SK-N-SH treated with all-trans-retinoic acid at 6 μM for 48 hours (cell line): ENCODE measurements at regions not wholly inside any gene's neighbourhood (a gene's known extent, or its start where the extent isn't known, plus 50 kb on each side); places are given as distances from the start of the nearest gene placed in this dataset.

Experiments
- ATAC-seq: fragments of 200-7000 bp; cut with Tn5 transposase; 3 replicates; pipeline ENCODE4 v1.9.1; 2020; ENCODE audit warnings: mild to moderate bottlenecking, moderate library complexity
- ARNTL ChIP-seq: fragments of 450-650 bp; formaldehyde crosslinking; IDR thresholded peaks from 2 replicates; pipeline ENCODE4 v1.5.0; 2020; ENCODE audit warnings: low read depth, mild to moderate bottlenecking, moderate library complexity, borderline replicate concordance
- BACH2 ChIP-seq: fragments of 250-450 bp; sonication (Bioruptor Pico); IDR thresholded peaks from 2 replicates; pipeline ENCODE4 v1.9.0; 2021; ENCODE audit warnings: mild to moderate bottlenecking, borderline replicate concordance
- CSDC2 ChIP-seq: fragments of 250-450 bp; sonication (Bioruptor Pico); IDR thresholded peaks from 2 replicates; pipeline ENCODE4 v1.5.0; 2020; ENCODE audit warnings: mild to moderate bottlenecking, moderate library complexity
- CSRNP3 ChIP-seq: fragments of 250-450 bp; sonication (Bioruptor Pico); IDR thresholded peaks from 2 replicates; pipeline ENCODE4 v1.5.1; 2021; ENCODE audit warnings: mild to moderate bottlenecking, moderate library complexity
- ESRRG ChIP-seq: fragments of 250-450 bp; sonication (Bioruptor Pico); IDR thresholded peaks from 2 replicates; pipeline ENCODE4 v1.6.1; 2021; ENCODE audit warnings: mild to moderate bottlenecking
- GLIS3 ChIP-seq: fragments of 250-450 bp; sonication (Bioruptor Pico); IDR thresholded peaks from 2 replicates; pipeline ENCODE4 v1.5.0; 2020; ENCODE audit warnings: mild to moderate bottlenecking, moderate library complexity
- ISL1 ChIP-seq: fragments of 250-450 bp; sonication (Bioruptor Pico); IDR thresholded peaks from 2 replicates; pipeline ENCODE4 v2.1.2; 2022; ENCODE audit warnings: mild to moderate bottlenecking, moderate library complexity
- OSR1 ChIP-seq: fragments of 250-450 bp; sonication (Bioruptor Pico); IDR thresholded peaks from 2 replicates; pipeline ENCODE4 v1.8.0; 2022; ENCODE audit warnings: moderate library complexity, mild to moderate bottlenecking, inconsistent platforms
- PATZ1 ChIP-seq: fragments of 250-450 bp; sonication (Bioruptor Pico); IDR thresholded peaks from 2 replicates; pipeline ENCODE4 v1.8.0; 2020; ENCODE audit warnings: mild to moderate bottlenecking, moderate library complexity, borderline replicate concordance
- POU6F1 ChIP-seq: fragments of 250-450 bp; sonication (Bioruptor Pico); IDR thresholded peaks from 2 replicates; pipeline ENCODE4 v1.8.0; 2021; ENCODE audit warnings: low read depth, mild to moderate bottlenecking, moderate library complexity, borderline replicate concordance
- PPARA ChIP-seq: fragments of 250-450 bp; sonication (Bioruptor Pico); IDR thresholded peaks from 2 replicates; pipeline ENCODE4 v1.5.0; 2020; ENCODE audit warnings: mild to moderate bottlenecking, borderline replicate concordance
- RARB ChIP-seq: fragments of 250-450 bp; sonication (Bioruptor Pico); IDR thresholded peaks from 2 replicates; pipeline ENCODE4 v1.8.0; 2021; ENCODE audit warnings: mild to moderate bottlenecking, moderate library complexity
- SNAI2 ChIP-seq: fragments of 250-450 bp; sonication (Bioruptor Pico); IDR thresholded peaks from 2 replicates; pipeline ENCODE4 v1.5.0; 2020; ENCODE audit warnings: mild to moderate bottlenecking, moderate library complexity
- TCF4 ChIP-seq: fragments of 250-450 bp; sonication (Bioruptor Pico); IDR thresholded peaks from 2 replicates; pipeline ENCODE4 v1.8.0; 2021; ENCODE audit warnings: mild to moderate bottlenecking, moderate library complexity, borderline replicate concordance
- TSHZ2 ChIP-seq: fragments of 250-450 bp; sonication (Bioruptor Pico); IDR thresholded peaks from 2 replicates; pipeline ENCODE4 v1.5.0; 2020; ENCODE audit warnings: mild to moderate bottlenecking, moderate library complexity
- ZFP3 ChIP-seq: fragments of 250-450 bp; sonication (Bioruptor Pico); IDR thresholded peaks from 2 replicates; pipeline ENCODE4 v1.5.0; 2020; ENCODE audit warnings: mild to moderate bottlenecking, moderate library complexity
- ZFP30 ChIP-seq: fragments of 450-650 bp; formaldehyde crosslinking; IDR thresholded peaks from 2 replicates; pipeline ENCODE4 v1.5.0; 2022; ENCODE audit warnings: mild to moderate bottlenecking, moderate library complexity
- ZNF565 ChIP-seq: fragments of 450-650 bp; formaldehyde crosslinking; conservative IDR thresholded peaks from 2 replicates; pipeline ENCODE4 v1.5.0; 2020; ENCODE audit warnings: low read depth, mild to moderate bottlenecking, moderate library complexity
- ZNF70 ChIP-seq: fragments of 450-650 bp; formaldehyde crosslinking; IDR thresholded peaks from 2 replicates; pipeline ENCODE4 v1.5.0; 2020; ENCODE audit warnings: mild to moderate bottlenecking, moderate library complexity
- ZNF8 ChIP-seq: fragments of 450-650 bp; formaldehyde crosslinking; IDR thresholded peaks from 2 replicates; pipeline ENCODE4 v1.5.0; 2020; ENCODE audit warnings: mild to moderate bottlenecking, moderate library complexity
- TF ChIP-seq, protein P1 (sequence below): fragments of 250-450 bp; sonication (Bioruptor Pico); IDR thresholded peaks from 2 replicates; pipeline ENCODE4 v1.5.1; 2020; ENCODE audit warnings: low read depth, mild to moderate bottlenecking, moderate library complexity

- no peak for TF ChIP-seq ZNF565 (CRISPR knock-in tag)
- no peak for TF ChIP-seq PATZ1 (CRISPR knock-in tag)
- no peak for TF ChIP-seq ARNTL (CRISPR knock-in tag)
- no peak for TF ChIP-seq ZFP3 (CRISPR knock-in tag)
- no peak for TF ChIP-seq ISL1
- TF ChIP-seq RARB (CRISPR knock-in tag), result no peak
- TF ChIP-seq ZFP30 (CRISPR knock-in tag), result no peak
- no peak for TF ChIP-seq ZNF8 (CRISPR knock-in tag)
- TF ChIP-seq SNAI2, result no peak
- TF ChIP-seq PPARA (CRISPR knock-in tag), result no peak
- no peak for TF ChIP-seq TSHZ2
- TF ChIP-seq CSRNP3 (CRISPR knock-in tag), result no peak
- no peak for TF ChIP-seq POU6F1 (CRISPR knock-in tag)
- no peak for ATAC-seq
These were observed 61.4 kb upstream of the IFNG-AS1 start for GRCh38 chr12:67927815-67928214.

DNA sequence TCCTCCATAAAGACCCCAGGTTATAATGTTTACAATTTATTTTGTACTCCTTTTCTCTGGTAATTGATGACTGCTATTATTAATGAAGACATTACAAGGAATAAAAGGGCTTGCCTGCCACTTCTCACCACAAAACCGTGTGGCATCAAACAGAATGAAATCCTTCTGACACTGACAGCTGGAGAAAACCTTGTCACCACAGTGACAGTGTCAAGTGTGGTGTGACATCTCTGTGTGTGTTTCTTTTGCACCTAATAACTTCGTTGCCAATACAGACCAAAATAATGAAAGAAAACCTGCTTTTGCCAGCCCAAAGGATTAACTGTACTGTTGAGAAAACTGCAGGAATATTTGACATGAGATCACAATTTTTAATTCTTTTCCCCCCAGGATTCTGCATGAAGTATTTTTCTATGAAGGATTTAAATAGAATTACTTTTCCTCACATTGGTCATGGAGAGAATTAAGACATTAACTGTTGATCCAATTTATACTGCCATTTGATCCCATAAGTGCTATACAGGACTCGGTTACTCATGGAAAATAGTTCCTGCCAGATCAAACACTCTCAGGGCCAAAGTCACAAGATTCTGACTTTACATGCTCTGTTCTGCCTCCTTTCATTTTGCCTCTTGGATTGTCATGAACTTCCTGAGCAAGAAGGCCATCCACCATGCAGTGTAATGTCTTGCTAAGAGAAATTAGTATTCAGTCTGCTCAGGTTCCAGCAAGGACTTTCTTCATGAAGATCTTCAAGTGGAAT lies 60.4 kb upstream of the IFNG-AS1 start:
- TF ChIP-seq ESRRG (CRISPR knock-in tag), result no peak
- TF ChIP-seq PATZ1 (CRISPR knock-in tag), result no peak
- TF ChIP-seq ISL1, result no peak
- TF ChIP-seq OSR1 (CRISPR knock-in tag), result no peak
- TF ChIP-seq TCF4, result no peak
- TF ChIP-seq BACH2 (CRISPR knock-in tag), result no peak
- TF ChIP-seq, protein P1, sequence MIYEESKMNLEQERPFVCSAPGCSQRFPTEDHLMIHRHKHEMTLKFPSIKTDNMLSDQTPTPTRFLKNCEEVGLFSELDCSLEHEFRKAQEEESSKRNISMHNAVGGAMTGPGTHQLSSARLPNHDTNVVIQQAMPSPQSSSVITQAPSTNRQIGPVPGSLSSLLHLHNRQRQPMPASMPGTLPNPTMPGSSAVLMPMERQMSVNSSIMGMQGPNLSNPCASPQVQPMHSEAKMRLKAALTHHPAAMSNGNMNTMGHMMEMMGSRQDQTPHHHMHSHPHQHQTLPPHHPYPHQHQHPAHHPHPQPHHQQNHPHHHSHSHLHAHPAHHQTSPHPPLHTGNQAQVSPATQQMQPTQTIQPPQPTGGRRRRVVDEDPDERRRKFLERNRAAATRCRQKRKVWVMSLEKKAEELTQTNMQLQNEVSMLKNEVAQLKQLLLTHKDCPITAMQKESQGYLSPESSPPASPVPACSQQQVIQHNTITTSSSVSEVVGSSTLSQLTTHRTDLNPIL (CRISPR knock-in tag), result no peak
- no peak for TF ChIP-seq CSRNP3 (CRISPR knock-in tag)
- TF ChIP-seq ZNF565 (CRISPR knock-in tag), result no peak
- no peak for TF ChIP-seq ZNF70 (CRISPR knock-in tag)
- TF ChIP-seq GLIS3 (CRISPR knock-in tag), result no peak
- no peak for TF ChIP-seq ZFP30 (CRISPR knock-in tag)
- TF ChIP-seq POU6F1 (CRISPR knock-in tag), result no peak
- TF ChIP-seq CSDC2 (CRISPR knock-in tag), result no peak
- TF ChIP-seq PPARA (CRISPR knock-in tag), result no peak
- TF ChIP-seq ZNF8 (CRISPR knock-in tag), result no peak

More for the DNA sequence above, 60.4 kb upstream of the IFNG-AS1 start:
- ATAC-seq, result no peak
